Neural cell (in vitro differentiated cells): ENCODE measurements at regions not wholly inside any gene's neighbourhood (a gene's known extent, or its start where the extent isn't known, plus 50 kb on each side); places are given as distances from the start of the nearest gene placed in this dataset.

Experiments
- H2AFZ ChIP-seq: fragments of 200-600, 300-800 bp; sonication (generic), shearing (Covaris generic); 2 replicates; pipeline ENCODE4 v1.6.0; 2014; ENCODE audit warnings: low read depth, mild to moderate bottlenecking, antibody characterized with exemption, low read length, moderate library complexity
- H3F3A ChIP-seq: fragments of 200-600 bp; shearing (Covaris generic); 2 replicates; pipeline ENCODE4 v1.6.1; 2016; ENCODE audit warnings: mild to moderate bottlenecking, moderate library complexity, mixed read lengths, antibody characterized with exemption, low read length; ENCODE audit not compliant: insufficient read depth, poor library complexity, severe bottlenecking
- H3K27ac ChIP-seq: fragments of 200-600, 300-800 bp; sonication (generic), shearing (Covaris generic); 2 replicates; pipeline ENCODE4 v1.5.1; 2014; ENCODE audit warnings: mild to moderate bottlenecking, low read length, moderate library complexity
- H3K27me3 ChIP-seq: fragments of 300-800, 200-600 bp; sonication (generic), shearing (Covaris generic); 2 replicates; pipeline ENCODE4 v1.6.0; 2014; ENCODE audit warnings: mild to moderate bottlenecking, low read depth, low read length, moderate library complexity; ENCODE audit not compliant: insufficient read depth
- H3K36me3 ChIP-seq: fragments of 300-800, 200-600 bp; sonication (generic), shearing (Covaris generic); 2 replicates; pipeline ENCODE4 v1.5.1; 2014; ENCODE audit warnings: mild to moderate bottlenecking, antibody characterized with exemption, low read length, moderate library complexity; ENCODE audit not compliant: insufficient read depth
- H3K4me2 ChIP-seq: fragments of 300-800, 200-600 bp; sonication (generic), shearing (Covaris generic); 2 replicates; pipeline ENCODE4 v1.6.0; 2014; ENCODE audit warnings: mild to moderate bottlenecking, low read length
- H3K4me3 ChIP-seq: fragments of 300-800, 200-600 bp; sonication (generic), shearing (Covaris generic); 2 replicates; pipeline ENCODE4 v1.5.1; 2014; ENCODE audit warnings: mild to moderate bottlenecking, low read length, moderate library complexity
- H3K79me2 ChIP-seq: fragments of 200-600 bp; shearing (Covaris generic); replicated peaks from 2 replicates; pipeline ENCODE4 v1.6.0; 2014; ENCODE audit warnings: mild to moderate bottlenecking, low read length, moderate library complexity; ENCODE audit not compliant: insufficient read depth
- H3K9ac ChIP-seq: fragments of 300-800, 200-600 bp; sonication (generic), shearing (Covaris generic); 2 replicates; pipeline ENCODE4 v1.6.1; 2016; ENCODE audit warnings: mild to moderate bottlenecking, low read length, mixed read lengths
- H3K9me2 ChIP-seq: fragments of 200-600 bp; shearing (Covaris generic); 2 replicates; pipeline ENCODE4 v1.6.1; 2016; ENCODE audit warnings: mild to moderate bottlenecking, low read length, mixed read lengths; ENCODE audit not compliant: insufficient read depth
- H3K9me3 ChIP-seq: fragments of 200-600, 300-800 bp; sonication (generic), shearing (Covaris generic); 2 replicates; pipeline ENCODE4 v1.6.1; 2016; ENCODE audit warnings: mild to moderate bottlenecking, mixed run types, low read length, moderate library complexity, mixed read lengths
- H4K20me1 ChIP-seq: fragments of 200-600 bp; shearing (Covaris generic); 2 replicates; pipeline ENCODE4 v1.6.1; 2016; ENCODE audit warnings: mild to moderate bottlenecking, mixed run types; ENCODE audit not compliant: insufficient read depth
- CTCF ChIP-seq: fragments of 450-650 bp; IDR thresholded peaks from 2 replicates; pipeline ENCODE4 v1.5.1; 2014; ENCODE audit warnings: antibody characterized with exemption, mild to moderate bottlenecking, moderate library complexity; ENCODE audit not compliant: poor library complexity, severe bottlenecking
- EP300 ChIP-seq: fragments of 450-650 bp; conservative IDR thresholded peaks from 2 replicates; pipeline ENCODE4 v1.6.1; 2014; ENCODE audit warnings: antibody characterized with exemption, mild to moderate bottlenecking, moderate library complexity; ENCODE audit not compliant: poor library complexity, severe bottlenecking
- EZH2 ChIP-seq: fragments of 200-600, 300-800 bp; shearing (Covaris generic), sonication (generic); IDR thresholded peaks from 2 replicates; pipeline ENCODE4 v1.6.1; 2014; ENCODE audit warnings: antibody characterized with exemption, low read length, borderline replicate concordance, mild to moderate bottlenecking; ENCODE audit not compliant: insufficient read depth, poor library complexity, severe bottlenecking
- MXI1 ChIP-seq: fragments of 450-650 bp; conservative IDR thresholded peaks from 2 replicates; pipeline ENCODE4 v1.6.1; 2014; ENCODE audit warnings: antibody characterized with exemption, mild to moderate bottlenecking; ENCODE audit not compliant: poor library complexity, severe bottlenecking
- POLR2AphosphoS5 ChIP-seq: IDR thresholded peaks from 2 replicates; pipeline ENCODE4 v1.6.1; 2012
- RAD21 ChIP-seq: fragments of 450-650 bp; conservative IDR thresholded peaks from 2 replicates; pipeline ENCODE4 v1.6.1; 2014; ENCODE audit warnings: antibody characterized with exemption, mild to moderate bottlenecking, moderate library complexity
- REST ChIP-seq: IDR thresholded peaks from 2 replicates; pipeline ENCODE4 v1.6.1; 2012; ENCODE audit warnings: borderline replicate concordance
- SMC3 ChIP-seq: fragments of 450-650 bp; conservative IDR thresholded peaks from 2 replicates; pipeline ENCODE4 v1.6.1; 2014; ENCODE audit warnings: antibody characterized with exemption, mild to moderate bottlenecking, moderate library complexity; ENCODE audit not compliant: poor library complexity
- TAF1 ChIP-seq: IDR thresholded peaks from 2 replicates; pipeline ENCODE4 v1.6.1; 2012; ENCODE audit warnings: low read depth

GRCh38 chr3:55204417-55204816, 276.6 kb upstream of the LRTM1 start:
- Histone ChIP-seq H3K9me3 (no peaks in the 10 kb centered on the region), H4K20me1 (no peaks in the 10 kb centered on the region), H3K79me2 (no peaks in the 10 kb centered on the region), H3K9me2 (no peaks in the 10 kb centered on the region), H3K27me3 (no peaks in the 10 kb centered on the region), H2AFZ (no peak overlapping the region), H3F3A (no peaks in the 10 kb centered on the region), H3K4me3 (no peak overlapping the region), H3K9ac (no peak overlapping the region), H3K27ac (no peak overlapping the region), H3K36me3 (no peaks in the 10 kb centered on the region), H3K4me2 (no peak overlapping the region)
- TF ChIP-seq SMC3 (no peak), REST (no peak), EP300 (no peak), TAF1 (no peak), CTCF (no peak), EZH2 (no peak), POLR2AphosphoS5 (no peak), MXI1 (no peak), RAD21 (no peak)

GRCh38 chr3:55203546-55203945, 275.7 kb upstream of the LRTM1 start:
- Histone ChIP-seq H3F3A (no peaks in the 10 kb centered on the region), H3K27me3 (no peaks in the 10 kb centered on the region), H3K4me3 (no peak overlapping the region), H3K36me3 (no peaks in the 10 kb centered on the region), H2AFZ (no peak overlapping the region), H3K9me2 (no peaks in the 10 kb centered on the region), H3K9ac (no peak overlapping the region), H3K27ac (no peak overlapping the region), H4K20me1 (no peaks in the 10 kb centered on the region), H3K79me2 (no peaks in the 10 kb centered on the region), H3K9me3 (no peaks in the 10 kb centered on the region), H3K4me2 (no peak overlapping the region)
- no peak for TF ChIP-seq REST
- no peak for TF ChIP-seq MXI1
- TF ChIP-seq TAF1: no peak
- TF ChIP-seq EZH2: no peak
- no peak for TF ChIP-seq SMC3
- no peak for TF ChIP-seq POLR2AphosphoS5
- no peak for TF ChIP-seq CTCF
- TF ChIP-seq RAD21: no peak
- TF ChIP-seq EP300: no peak
